Erythroblast (primary cell): ENCODE measurements at regions not wholly inside any gene's neighbourhood (a gene's known extent, or its start where the extent isn't known, plus 50 kb on each side); places are given as distances from the start of the nearest gene placed in this dataset.

Source experiments
- DNase-seq, 2 experiments: peaks; one replicate each; lab custom pipeline; 2025; lab: John Stamatoyannopoulos, UW
- GATA1 ChIP-seq: IDR thresholded peaks from 2 replicates; pipeline ENCODE4 v1.6.1; 2011; ENCODE audit warnings: low read depth, mild to moderate bottlenecking, control low read depth, low read length, moderate library complexity
- POLR2A ChIP-seq: IDR thresholded peaks from 2 replicates; pipeline ENCODE4 v1.6.1; 2011; ENCODE audit warnings: mild to moderate bottlenecking, low read length

GRCh38 chr17:11122908-11123307 is 118.1 kb upstream of the SHISA6 start:
- DNase-seq, result no peak
- TF ChIP-seq GATA1 (no peak), POLR2A (no peak)

GRCh38 chr17:11121341-11121985 is 119.5 kb upstream of the SHISA6 start:
- TF ChIP-seq GATA1, result no peak
- TF ChIP-seq POLR2A, result no peak
- DNase-seq, result no peak

GRCh38 chr17:11109106-11109505 is 131.9 kb upstream of the SHISA6 start:
- no peak for DNase-seq
- no peak for TF ChIP-seq POLR2A
- TF ChIP-seq GATA1, result no peak

- TF ChIP-seq POLR2A, result no peak
- TF ChIP-seq GATA1, result no peak
- DNase-seq, result no peak
These were observed 135.9 kb upstream of the SHISA6 start for GRCh38 chr17:11105141-11105540.

GRCh38 chr17:11097121-11097520 is 143.9 kb upstream of the SHISA6 start:
- no peak for DNase-seq
- no peak for TF ChIP-seq GATA1
- no peak for TF ChIP-seq POLR2A

GRCh38 chr17:11094331-11094730 is 146.7 kb upstream of the SHISA6 start:
- DNase-seq, result no peak
- TF ChIP-seq POLR2A (no peak), GATA1 (no peak)

GRCh38 chr17:11086646-11087340 is 154.2 kb upstream of the SHISA6 start:
- TF ChIP-seq POLR2A (no peak), GATA1 (no peak)
- DNase-seq, result no peak

GRCh38 chr17:11082559-11082958 is 158.5 kb upstream of the SHISA6 start:
- TF ChIP-seq GATA1 (no peak), POLR2A (no peak)
- no peak for DNase-seq

GRCh38 chr17:11081342-11081741 is 159.7 kb upstream of the SHISA6 start:
- DNase-seq, result no peak
- no peak for TF ChIP-seq POLR2A
- TF ChIP-seq GATA1, result no peak

GRCh38 chr17:11077673-11078072 is 163.3 kb upstream of the SHISA6 start:
- TF ChIP-seq GATA1, result no peak
- no peak for TF ChIP-seq POLR2A
- DNase-seq, result no peak

GRCh38 chr17:11074451-11074850 is 166.6 kb upstream of the SHISA6 start:
- TF ChIP-seq POLR2A (no peak), GATA1 (no peak)
- DNase-seq, result no peak

- no peak for DNase-seq
These were observed 184.1 kb upstream of the SHISA6 start for GRCh38 chr17:11056926-11057325.

GRCh38 chr17:11053846-11054245 is 187.2 kb upstream of the SHISA6 start:
- no peak for DNase-seq
- TF ChIP-seq POLR2A (no peak), GATA1 (no peak)

More at GRCh38 chr17:11056926-11057325, 184.1 kb upstream of the SHISA6 start:
- TF ChIP-seq POLR2A (no peak), GATA1 (no peak)

GRCh38 chr17:11049539-11049938 is 191.5 kb upstream of the SHISA6 start:
- DNase-seq, result no peak
- TF ChIP-seq GATA1, result no peak
- TF ChIP-seq POLR2A, result no peak

- TF ChIP-seq POLR2A (no peak), GATA1 (no peak)
- DNase-seq, result no peak
These were observed 193.8 kb upstream of the SHISA6 start for GRCh38 chr17:11047228-11047627.
